Activated CD8-positive, alpha-beta T cell treated with anti-CD3 and anti-CD28 coated beads, Interleukin-2, amount 10 ng/mL, durations not matched to agents 7 days and 5 days (primary cell): ENCODE measurements at regions not wholly inside any gene's neighbourhood (a gene's known extent, or its start where the extent isn't known, plus 50 kb on each side); places are given as distances from the start of the nearest gene placed in this dataset.

Source experiments
- ATAC-seq: fragments of 150-1000 bp; cut with Tn5 transposase; one replicate; pipeline ENCODE4 v1.10.0; 2021; ENCODE audit warnings: moderate library complexity
- CTCF ChIA-PET: fragments of 350-600 bp; sonication (Branson Sonifier 250); formaldehyde crosslinking; loops from one replicate; lab custom pipeline; 2021; ENCODE audit warnings: antibody characterized with exemption; lab: Charles Lee
- POLR2A ChIA-PET: fragments of 350-600 bp; sonication (Branson Sonifier 250); formaldehyde crosslinking; loops from one replicate; lab custom pipeline; 2021; ENCODE audit warnings: antibody characterized with exemption; lab: Charles Lee
- DNase-seq: peaks from one replicate; pipeline ENCODE4 v3.0.0-alpha.2; 2020
- H3K27ac Mint-ChIP-seq: one replicate; pipeline ENCODE4 v1.8.0; 2021; ENCODE audit warnings: mild to moderate bottlenecking, mixed read lengths
- H3K27me3 Mint-ChIP-seq: one replicate; pipeline ENCODE4 v1.8.0; 2021; ENCODE audit warnings: low read depth, mixed read lengths
- H3K36me3 Mint-ChIP-seq: one replicate; pipeline ENCODE4 v1.8.0; 2021; ENCODE audit warnings: low read depth, mixed read lengths
- H3K4me1 Mint-ChIP-seq: one replicate; pipeline ENCODE4 v1.8.0; 2021; ENCODE audit warnings: low read depth, mixed read lengths
- H3K4me3 Mint-ChIP-seq: one replicate; pipeline ENCODE4 v1.8.0; 2021; ENCODE audit warnings: mild to moderate bottlenecking, mixed read lengths
- H3K9me3 Mint-ChIP-seq: one replicate; pipeline ENCODE4 v1.8.0; 2022; ENCODE audit warnings: mixed read lengths; ENCODE audit not compliant: insufficient read depth

GRCh38 chr6:15086348-15087158 is 159.3 kb upstream of the JARID2 start:
- no peaks in the 10 kb centered on the region for H3K4me1 Mint-ChIP-seq
- ChIA-PET CTCF (no interaction called here), POLR2A (interaction anchor here (1.0 kb wide), 1 partner anchor 9 kb away, joined by 3 read pairs; no protein-coding TSS in a partner anchor)
- no peak for ATAC-seq
- H3K9me3 Mint-ChIP-seq, result no peaks in the 10 kb centered on the region
- no peaks in the 10 kb centered on the region for H3K36me3 Mint-ChIP-seq
- H3K27ac Mint-ChIP-seq, result no peak overlapping the region
- no peak for DNase-seq
- no peak overlapping the region for H3K4me3 Mint-ChIP-seq
- no peaks in the 10 kb centered on the region for H3K27me3 Mint-ChIP-seq

DNA sequence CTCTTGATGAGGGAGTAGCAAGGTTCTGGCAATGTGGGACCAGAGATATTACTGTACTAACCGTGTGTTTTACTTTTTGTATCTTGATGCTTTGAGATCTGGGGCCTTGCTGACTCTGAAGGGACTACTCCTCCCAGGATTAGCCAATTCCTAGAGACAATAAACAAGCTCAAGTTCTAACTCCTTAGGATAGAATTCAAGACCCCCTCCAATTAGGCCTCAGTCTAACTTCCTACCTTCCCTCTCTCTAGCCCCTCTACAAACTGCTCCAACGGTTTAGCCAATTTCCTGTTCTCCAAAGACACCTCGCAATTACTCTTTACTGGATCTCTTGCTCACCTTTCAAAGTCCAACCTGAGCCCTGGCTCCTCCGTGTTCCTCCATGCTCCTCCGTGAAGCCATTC is 158.7 kb upstream of the JARID2 start:
- no peak overlapping the region for H3K27ac Mint-ChIP-seq
- no peaks in the 10 kb centered on the region for H3K9me3 Mint-ChIP-seq
- H3K27me3 Mint-ChIP-seq, result no peaks in the 10 kb centered on the region
- ATAC-seq (no peak), DNase-seq (no peak)
- CTCF ChIA-PET, result interaction anchor here (1.0 kb wide), 1 partner anchor 11 kb away, joined by 3 read pairs; no protein-coding TSS in a partner anchor
- POLR2A ChIA-PET, result no interaction called here
- H3K4me1 Mint-ChIP-seq, result no peaks in the 10 kb centered on the region
- H3K4me3 Mint-ChIP-seq, result no peak overlapping the region
- H3K36me3 Mint-ChIP-seq, result no peaks in the 10 kb centered on the region

GRCh38 chr6:15088904-15089568 is 156.8 kb upstream of the JARID2 start:
- ATAC-seq, result no peak
- H3K36me3 Mint-ChIP-seq, result no peaks in the 10 kb centered on the region
- POLR2A ChIA-PET, result no interaction called here
- no peaks in the 10 kb centered on the region for H3K4me1 Mint-ChIP-seq
- CTCF ChIA-PET, result no interaction called here
- no peak overlapping the region for H3K27ac Mint-ChIP-seq
- H3K27me3 Mint-ChIP-seq, result no peaks in the 10 kb centered on the region
- no peaks in the 10 kb centered on the region for H3K9me3 Mint-ChIP-seq
- no peak overlapping the region for H3K4me3 Mint-ChIP-seq
- no peak for DNase-seq

- no peaks in the 10 kb centered on the region for H3K4me1 Mint-ChIP-seq
- ATAC-seq, result no peak
- CTCF ChIA-PET, result no interaction called here
- H3K4me3 Mint-ChIP-seq, result no peak overlapping the region
- no peaks in the 10 kb centered on the region for H3K36me3 Mint-ChIP-seq
- no peak for DNase-seq
- H3K9me3 Mint-ChIP-seq, result no peaks in the 10 kb centered on the region
- POLR2A ChIA-PET, result no interaction called here
- H3K27ac Mint-ChIP-seq, result no peak overlapping the region
- no peaks in the 10 kb centered on the region for H3K27me3 Mint-ChIP-seq
These were observed 156.2 kb upstream of the JARID2 start for GRCh38 chr6:15089569-15090144.

- CTCF ChIA-PET, result no interaction called here
- Mint-ChIP-seq H3K4me3 (no peak overlapping the region), H3K27ac (no peak overlapping the region), H3K27me3 (no peaks in the 10 kb centered on the region), H3K9me3 (no peaks in the 10 kb centered on the region), H3K4me1 (no peaks in the 10 kb centered on the region), H3K36me3 (no peaks in the 10 kb centered on the region)
- no peak for DNase-seq
- ATAC-seq, result no peak
- POLR2A ChIA-PET, result no interaction called here
These were observed 155.7 kb upstream of the JARID2 start for GRCh38 chr6:15090145-15090579.

- H3K27me3 Mint-ChIP-seq, result no peaks in the 10 kb centered on the region
- H3K9me3 Mint-ChIP-seq, result peaks cover 4% of the 10 kb centered on the region
- H3K36me3 Mint-ChIP-seq, result no peaks in the 10 kb centered on the region
- ATAC-seq (no peak), DNase-seq (no peak)
- no peak overlapping the region for H3K27ac Mint-ChIP-seq
- no peaks in the 10 kb centered on the region for H3K4me1 Mint-ChIP-seq
- ChIA-PET POLR2A (no interaction called here), CTCF (no interaction called here)
- H3K4me3 Mint-ChIP-seq, result no peak overlapping the region
These were observed 155.0 kb upstream of the JARID2 start for GRCh38 chr6:15090745-15091384.

- no peak overlapping the region for H3K27ac Mint-ChIP-seq
- no peak for DNase-seq
- CTCF ChIA-PET, result interaction anchor here (0.6 kb wide), 1 partner anchor 286 kb away, joined by 3 read pairs; no protein-coding TSS in a partner anchor
- POLR2A ChIA-PET, result no interaction called here
- H3K4me1 Mint-ChIP-seq, result no peaks in the 10 kb centered on the region
- H3K9me3 Mint-ChIP-seq, result peaks cover 4% of the 10 kb centered on the region
- no peak for ATAC-seq
- no peak overlapping the region for H3K4me3 Mint-ChIP-seq
- no peaks in the 10 kb centered on the region for H3K27me3 Mint-ChIP-seq
- H3K36me3 Mint-ChIP-seq, result no peaks in the 10 kb centered on the region
These were observed 148.7 kb upstream of the JARID2 start for GRCh38 chr6:15096894-15097837.

- no peaks in the 10 kb centered on the region for H3K9me3 Mint-ChIP-seq
- no peak overlapping the region for H3K4me3 Mint-ChIP-seq
- CTCF ChIA-PET, result no interaction called here
- H3K36me3 Mint-ChIP-seq, result no peaks in the 10 kb centered on the region
- no peak for ATAC-seq
- no peak overlapping the region for H3K27ac Mint-ChIP-seq
- POLR2A ChIA-PET, result no interaction called here
- no peaks in the 10 kb centered on the region for H3K27me3 Mint-ChIP-seq
- DNase-seq, result no peak
- no peaks in the 10 kb centered on the region for H3K4me1 Mint-ChIP-seq
These were observed 144.7 kb upstream of the JARID2 start for GRCh38 chr6:15101130-15101529.

GRCh38 chr6:15102241-15102640 is 143.6 kb upstream of the JARID2 start:
- ChIA-PET CTCF (interaction anchor here (0.6 kb wide), 1 partner anchor 55 kb away, joined by 4 read pairs; no protein-coding TSS in a partner anchor), POLR2A (no interaction called here)
- DNase-seq, result no peak
- Mint-ChIP-seq H3K27ac (no peak overlapping the region), H3K4me3 (no peak overlapping the region), H3K9me3 (no peaks in the 10 kb centered on the region), H3K36me3 (no peaks in the 10 kb centered on the region), H3K4me1 (no peaks in the 10 kb centered on the region), H3K27me3 (no peaks in the 10 kb centered on the region)
- no peak for ATAC-seq

DNA sequence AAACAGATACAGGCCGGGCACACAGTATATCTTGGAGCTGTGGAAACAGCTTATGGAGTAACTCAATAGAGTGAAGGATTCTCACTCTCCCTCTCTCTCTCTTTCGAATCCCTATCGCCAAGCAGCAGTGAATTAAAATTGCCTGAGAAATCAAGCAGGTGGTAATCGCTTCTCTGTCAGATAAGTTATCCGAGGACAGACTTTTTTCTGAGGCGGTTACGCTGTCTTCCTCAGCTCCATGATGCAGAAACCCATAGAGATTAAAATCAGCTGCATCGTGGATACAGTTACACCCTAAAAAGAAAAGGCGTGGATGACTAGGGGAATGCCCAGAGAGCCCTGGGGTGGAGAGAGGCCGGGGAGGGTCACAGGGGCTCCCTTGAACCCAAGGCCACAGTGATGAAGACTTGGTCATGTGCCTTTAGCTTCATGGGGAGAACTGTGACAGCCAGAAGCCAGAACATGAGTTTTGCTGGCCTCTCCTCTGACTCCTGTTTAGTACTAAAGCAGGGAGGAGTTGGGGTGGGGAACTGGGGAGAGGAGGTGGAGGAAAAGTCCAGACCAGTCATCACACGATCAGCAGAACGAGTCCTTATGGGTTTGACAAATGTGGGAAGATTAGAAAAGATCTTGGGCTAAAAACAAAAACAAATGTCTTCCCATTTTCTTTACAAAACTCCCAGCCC is 138.8 kb upstream of the JARID2 start:
- Mint-ChIP-seq H3K27me3 (no peaks in the 10 kb centered on the region), H3K27ac (no peak overlapping the region), H3K36me3 (no peaks in the 10 kb centered on the region), H3K4me1 (peaks cover 3% of the 10 kb centered on the region), H3K4me3 (no peak overlapping the region), H3K9me3 (no peaks in the 10 kb centered on the region)
- POLR2A ChIA-PET, result no interaction called here
- DNase-seq (no peak), ATAC-seq (no peak)
- CTCF ChIA-PET, result no interaction called here
